ENCODE measurements at regions not wholly inside any gene's neighbourhood (a gene's known extent, or its start where the extent isn't known, plus 50 kb on each side); places are given as distances from the start of the nearest gene placed in this dataset.
A peak's percentile ranks its signal among the peaks of the same experiment; 100 is the strongest.

GRCh38 chr3:72299823-72300222 is 514.9 kb upstream of the PROK2 start:
- H3K27me3 ChIP-seq: no peaks in the 10 kb centered on the region
- H3K4me1 ChIP-seq: peaks cover 50% of the 10 kb centered on the region
- no peaks in the 10 kb centered on the region for H3K9me3 ChIP-seq
- no peak for DNase-seq
- H3K36me3 ChIP-seq: no peaks in the 10 kb centered on the region
- no peak for TF ChIP-seq CTCF (IDR thresholded peaks at IDR 0.05; ENCODE audit: low read depth, low read length)
- no peak overlapping the region for H3K4me3 ChIP-seq (ENCODE audit: low read depth, low read length)

GRCh38 chr3:72299321-72299802 is 514.4 kb upstream of the PROK2 start:
- H3K4me1 ChIP-seq: peaks cover 50% of the 10 kb centered on the region
- no peaks in the 10 kb centered on the region for H3K36me3 ChIP-seq
- peak; percentile 31 for TF ChIP-seq CTCF (IDR thresholded peaks at IDR 0.05; ENCODE audit: low read depth, low read length)
- no peaks in the 10 kb centered on the region for H3K9me3 ChIP-seq
- DNase-seq: peak; percentile 87
- H3K4me3 ChIP-seq (ENCODE audit: low read depth, low read length): no peak overlapping the region
- H3K27me3 ChIP-seq: no peaks in the 10 kb centered on the region

- peaks cover 54% of the 10 kb centered on the region for H3K4me1 ChIP-seq
- H3K9me3 ChIP-seq: no peaks in the 10 kb centered on the region
- DNase-seq: no peak
- H3K36me3 ChIP-seq: no peaks in the 10 kb centered on the region
- H3K27me3 ChIP-seq: no peaks in the 10 kb centered on the region
- no peak overlapping the region for H3K4me3 ChIP-seq (ENCODE audit: low read depth, low read length)
- no peak for TF ChIP-seq CTCF (IDR thresholded peaks at IDR 0.05; ENCODE audit: low read depth, low read length)
These were observed 513.5 kb upstream of the PROK2 start for GRCh38 chr3:72298201-72299152.

- Histone ChIP-seq H3K36me3 (no peaks in the 10 kb centered on the region), H3K4me1 (peaks cover 56% of the 10 kb centered on the region), H3K4me3 (ENCODE audit: low read depth, low read length) (no peak overlapping the region), H3K9me3 (no peaks in the 10 kb centered on the region), H3K27me3 (no peaks in the 10 kb centered on the region)
- TF ChIP-seq CTCF (IDR thresholded peaks at IDR 0.05; ENCODE audit: low read depth, low read length): no peak
- no peak for DNase-seq
These were observed 512.5 kb upstream of the PROK2 start for GRCh38 chr3:72297481-72297880.

GRCh38 chr3:72296477-72297111 is 511.6 kb upstream of the PROK2 start:
- no peaks in the 10 kb centered on the region for H3K9me3 ChIP-seq
- no peaks in the 10 kb centered on the region for H3K27me3 ChIP-seq
- no peak for DNase-seq
- H3K4me3 ChIP-seq (ENCODE audit: low read depth, low read length): no peak overlapping the region
- H3K36me3 ChIP-seq: no peaks in the 10 kb centered on the region
- H3K4me1 ChIP-seq: peaks cover 62% of the 10 kb centered on the region
- TF ChIP-seq CTCF (IDR thresholded peaks at IDR 0.05; ENCODE audit: low read depth, low read length): no peak

All from BE2C (cell line).